ENCODE measurements at regions not wholly inside any gene's neighbourhood (a gene's known extent, or its start where the extent isn't known, plus 50 kb on each side); places are given as distances from the start of the nearest gene placed in this dataset.
A peak's percentile ranks its signal among the peaks of the same experiment; 100 is the strongest.

DNA sequence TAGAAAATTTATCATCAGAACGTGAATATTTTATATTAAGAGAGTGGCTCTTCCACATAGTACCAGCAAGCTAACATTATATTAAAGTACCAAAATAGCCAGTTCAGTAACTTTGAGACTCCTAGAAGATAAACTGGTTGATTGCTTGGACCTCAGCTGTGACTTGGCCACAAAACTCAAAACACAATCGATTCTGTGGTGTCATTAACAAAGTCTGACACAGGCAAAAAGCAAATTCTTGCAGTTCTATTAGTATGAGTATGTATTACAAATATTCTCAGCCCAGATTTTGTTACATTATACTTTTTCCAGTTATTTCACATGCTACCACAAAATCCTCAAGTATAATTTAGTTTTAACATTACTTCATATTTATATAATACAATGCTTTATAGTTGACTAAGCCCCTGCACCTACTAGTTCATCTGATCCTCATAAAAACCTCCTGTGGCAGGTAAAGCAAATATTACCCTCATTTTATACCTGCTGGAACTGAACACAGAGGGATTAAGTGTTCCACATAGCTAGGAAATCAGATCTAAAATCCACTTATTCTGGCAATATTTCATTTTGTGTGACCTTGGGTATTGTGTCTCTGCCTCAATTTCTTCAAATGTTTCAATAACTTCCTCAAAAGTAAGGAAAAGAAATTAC is 279.9 kb upstream of the MKLN1 start:
- no peak for DNase-seq
- H3K36me3 ChIP-seq: peaks cover 4 to 22% (median 19%) of the 10 kb centered on the region in 3 donors
- intact Hi-C loops (cut with DNase I; ENCODE audit: low total_unique reads): no loop called here
- H3K4me3 ChIP-seq: no peak overlapping the region
- TF ChIP-seq, protein P1, sequence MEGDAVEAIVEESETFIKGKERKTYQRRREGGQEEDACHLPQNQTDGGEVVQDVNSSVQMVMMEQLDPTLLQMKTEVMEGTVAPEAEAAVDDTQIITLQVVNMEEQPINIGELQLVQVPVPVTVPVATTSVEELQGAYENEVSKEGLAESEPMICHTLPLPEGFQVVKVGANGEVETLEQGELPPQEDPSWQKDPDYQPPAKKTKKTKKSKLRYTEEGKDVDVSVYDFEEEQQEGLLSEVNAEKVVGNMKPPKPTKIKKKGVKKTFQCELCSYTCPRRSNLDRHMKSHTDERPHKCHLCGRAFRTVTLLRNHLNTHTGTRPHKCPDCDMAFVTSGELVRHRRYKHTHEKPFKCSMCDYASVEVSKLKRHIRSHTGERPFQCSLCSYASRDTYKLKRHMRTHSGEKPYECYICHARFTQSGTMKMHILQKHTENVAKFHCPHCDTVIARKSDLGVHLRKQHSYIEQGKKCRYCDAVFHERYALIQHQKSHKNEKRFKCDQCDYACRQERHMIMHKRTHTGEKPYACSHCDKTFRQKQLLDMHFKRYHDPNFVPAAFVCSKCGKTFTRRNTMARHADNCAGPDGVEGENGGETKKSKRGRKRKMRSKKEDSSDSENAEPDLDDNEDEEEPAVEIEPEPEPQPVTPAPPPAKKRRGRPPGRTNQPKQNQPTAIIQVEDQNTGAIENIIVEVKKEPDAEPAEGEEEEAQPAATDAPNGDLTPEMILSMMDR (IDR thresholded peaks at IDR 0.05): no peak
- no peaks in the 10 kb centered on the region for H3K9me3 ChIP-seq
- no peak overlapping the region for H3K27ac ChIP-seq
- no peaks in the 10 kb centered on the region for H3K27me3 ChIP-seq
- peaks cover 0 to 63% (median 22%) of the 10 kb centered on the region in 4 donors for H3K4me1 ChIP-seq

DNA sequence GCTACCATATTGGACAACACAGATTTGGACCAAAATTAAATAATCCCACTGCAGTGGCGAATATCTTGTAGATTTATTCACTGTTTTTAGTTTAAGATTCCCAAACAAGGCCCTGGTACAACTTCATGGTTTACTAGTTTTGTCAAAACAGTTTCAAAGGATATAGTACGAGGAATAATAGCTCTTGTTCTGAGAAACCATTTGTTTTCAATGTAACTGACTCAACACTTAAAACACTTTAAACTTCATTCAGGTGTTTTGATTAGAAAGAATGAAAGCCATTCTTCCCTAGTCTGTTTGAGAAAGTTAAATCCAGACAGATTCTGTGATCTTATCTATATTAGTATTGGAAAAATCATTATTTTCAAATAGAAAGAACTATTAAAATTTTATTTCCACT is 276.4 kb upstream of the MKLN1 start:
- Histone ChIP-seq H3K4me3 (no peak overlapping the region), H3K36me3 (peaks cover 4 to 26% (median 22%) of the 10 kb centered on the region in 3 donors), H3K9me3 (no peaks in the 10 kb centered on the region), H3K4me1 (peaks cover 0 to 91% (median 47%) of the 10 kb centered on the region in 4 donors), H3K27me3 (no peaks in the 10 kb centered on the region), H3K27ac (no peak overlapping the region)
- intact Hi-C loops (cut with DNase I; ENCODE audit: low total_unique reads): no loop called here
- TF ChIP-seq, protein P1 (IDR thresholded peaks at IDR 0.05): no peak
- DNase-seq: no peak

DNA sequence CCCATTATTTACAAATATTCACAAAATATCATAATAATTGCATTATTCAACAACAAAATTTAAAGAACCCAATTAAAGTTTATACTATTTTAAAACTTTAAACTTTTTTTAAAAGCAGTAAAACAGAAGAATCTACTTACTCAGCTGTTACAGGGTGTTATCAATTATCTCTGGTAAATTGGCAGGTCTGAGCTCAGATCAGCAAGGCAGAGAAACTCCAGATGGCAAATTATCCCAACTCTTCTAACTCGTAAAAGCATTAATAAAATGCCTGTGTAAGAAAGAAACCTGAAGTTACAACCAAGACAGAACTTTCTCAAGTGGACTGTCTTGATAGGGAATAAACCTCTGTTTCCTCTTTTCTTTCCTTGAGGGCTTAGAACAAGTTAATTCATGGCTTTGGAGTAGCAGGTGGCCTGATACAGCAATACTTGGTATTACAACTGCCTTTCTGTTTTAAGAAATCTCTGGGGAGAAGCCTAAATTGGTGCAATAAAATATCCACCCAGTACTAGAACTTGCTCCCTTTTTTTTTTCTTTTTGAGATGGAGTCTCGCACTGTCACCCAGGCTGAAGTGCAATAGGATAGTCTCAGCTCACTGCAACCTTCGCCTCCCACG is 275.3 kb upstream of the MKLN1 start:
- H3K27ac ChIP-seq: no peak overlapping the region
- no peak overlapping the region for H3K4me3 ChIP-seq
- TF ChIP-seq, protein P1 (IDR thresholded peaks at IDR 0.05): no peak
- peaks cover 4 to 26% (median 22%) of the 10 kb centered on the region in 3 donors for H3K36me3 ChIP-seq
- H3K9me3 ChIP-seq: no peaks in the 10 kb centered on the region
- intact Hi-C loops (cut with DNase I; ENCODE audit: low total_unique reads): no loop called here
- no peak for DNase-seq
- no peaks in the 10 kb centered on the region for H3K27me3 ChIP-seq
- peaks cover 0 to 96% (median 56%) of the 10 kb centered on the region in 4 donors for H3K4me1 ChIP-seq

DNA sequence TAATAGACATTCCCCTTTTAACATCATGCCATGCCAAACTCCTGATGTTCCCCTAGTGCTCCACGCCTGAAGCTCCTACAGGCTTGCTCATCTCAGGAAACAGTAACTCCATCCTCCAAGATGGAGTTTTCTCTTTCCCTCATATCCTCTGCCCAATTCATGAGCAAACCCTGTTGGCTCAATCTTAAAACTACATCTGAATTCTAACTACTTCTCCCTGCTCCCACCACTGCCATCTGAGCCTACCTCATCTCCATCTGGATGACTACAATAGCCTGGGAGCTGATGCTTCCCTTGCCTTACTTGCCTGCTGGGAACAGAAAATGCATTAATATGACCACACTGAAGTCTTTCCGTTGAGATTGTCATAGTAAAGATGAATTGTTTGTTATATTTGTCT is 271.7 kb upstream of the MKLN1 start:
- H3K36me3 ChIP-seq: peaks cover 2 to 7% (median 5%) of the 10 kb centered on the region in 3 donors
- H3K4me1 ChIP-seq: peaks cover 0 to 79% (median 54%) of the 10 kb centered on the region in 4 donors
- H3K27ac ChIP-seq: peak overlapping the region in 1 of 2 donors; percentile 2
- H3K27me3 ChIP-seq: no peaks in the 10 kb centered on the region
- intact Hi-C loops (cut with DNase I; ENCODE audit: low total_unique reads): no loop called here
- DNase-seq: no peak
- H3K9me3 ChIP-seq: no peaks in the 10 kb centered on the region
- H3K4me3 ChIP-seq: no peak overlapping the region
- TF ChIP-seq, protein P1 (IDR thresholded peaks at IDR 0.05): no peak

DNA sequence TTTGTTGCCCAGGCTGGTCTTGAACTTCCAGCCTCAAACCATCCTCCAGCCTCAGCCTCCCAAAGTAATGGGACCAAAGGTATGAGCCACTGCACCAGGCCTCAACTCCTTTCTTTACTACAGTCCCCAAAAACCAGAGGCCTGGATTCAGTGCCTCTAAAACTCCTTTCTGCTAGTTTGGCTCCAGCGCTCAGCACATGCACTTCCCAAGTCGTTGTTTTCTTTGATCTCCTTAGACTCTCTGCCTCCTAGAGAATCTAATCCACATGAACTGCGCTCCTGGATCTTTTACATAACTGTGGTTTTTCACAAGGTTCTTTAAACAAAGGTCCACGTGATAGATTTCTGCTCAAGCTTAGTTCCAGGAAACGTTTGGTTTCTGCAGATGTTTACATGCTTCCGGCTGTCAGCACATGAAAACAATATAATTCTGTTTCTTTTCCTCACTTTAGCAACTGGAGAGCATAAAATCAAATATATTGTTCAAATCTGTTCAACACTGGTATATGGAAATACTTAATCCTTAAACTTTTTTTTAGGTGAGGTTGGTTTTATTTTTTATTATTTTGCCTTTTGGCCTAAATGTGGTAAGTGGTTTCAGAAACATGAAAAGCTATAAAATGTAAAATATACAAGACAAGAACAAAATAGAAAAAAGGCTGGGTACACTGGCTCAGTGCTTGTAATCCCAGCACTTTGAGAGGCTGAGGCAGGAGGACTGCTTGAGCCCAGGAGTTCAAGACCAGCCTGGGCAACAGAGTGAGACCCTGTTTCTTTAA is 270.5 kb upstream of the MKLN1 start:
- no peaks in the 10 kb centered on the region for H3K27me3 ChIP-seq
- TF ChIP-seq, protein P1 (IDR thresholded peaks at IDR 0.05): no peak
- H3K9me3 ChIP-seq: no peaks in the 10 kb centered on the region
- no peak for DNase-seq
- peaks cover 0 to 8% (median 7%) of the 10 kb centered on the region in 3 donors for H3K36me3 ChIP-seq
- H3K4me3 ChIP-seq: no peak overlapping the region
- peak overlapping the region in 1 of 2 donors; percentile 25 for H3K27ac ChIP-seq
- H3K4me1 ChIP-seq: peaks cover 0 to 78% (median 54%) of the 10 kb centered on the region in 4 donors
- intact Hi-C loops (cut with DNase I; ENCODE audit: low total_unique reads): no loop called here
